ENCODE measurements at regions not wholly inside any gene's neighbourhood (a gene's known extent, or its start where the extent isn't known, plus 50 kb on each side); places are given as distances from the start of the nearest gene placed in this dataset.

GRCh38 chr15:80334521-80334920, 69.7 kb upstream of the ARNT2 start:
- no peak for ATAC-seq (replicated peaks in 1 of 2)
- H3K4me3 Mint-ChIP-seq = no peak overlapping the region
- no peak for DNase-seq
- no peak overlapping the region for H3K27ac Mint-ChIP-seq
- peaks cover 23% of the 10 kb centered on the region for H3K27me3 Mint-ChIP-seq (ENCODE audit: low read depth)
- no peaks in the 10 kb centered on the region for H3K36me3 Mint-ChIP-seq (ENCODE audit: insufficient read depth in 2 of 2)
- no peaks in the 10 kb centered on the region for H3K4me1 Mint-ChIP-seq (ENCODE audit: low read depth)
- no peaks in the 10 kb centered on the region for H3K9me3 Mint-ChIP-seq

GRCh38 chr15:80339601-80340000, 64.6 kb upstream of the ARNT2 start:
- no peak overlapping the region for H3K27ac Mint-ChIP-seq
- H3K4me3 Mint-ChIP-seq = no peak overlapping the region
- H3K9me3 Mint-ChIP-seq = no peaks in the 10 kb centered on the region
- peaks cover 35% of the 10 kb centered on the region for H3K27me3 Mint-ChIP-seq (ENCODE audit: low read depth)
- DNase-seq (no peak), ATAC-seq (replicated peaks in 1 of 2) (no peak)
- H3K36me3 Mint-ChIP-seq (ENCODE audit: insufficient read depth in 2 of 2) = no peaks in the 10 kb centered on the region
- H3K4me1 Mint-ChIP-seq (ENCODE audit: low read depth) = no peaks in the 10 kb centered on the region

- H3K27ac Mint-ChIP-seq = no peak overlapping the region
- ATAC-seq (replicated peaks in 1 of 2) (no peak), DNase-seq (no peak)
- no peak overlapping the region for H3K4me3 Mint-ChIP-seq
- no peaks in the 10 kb centered on the region for H3K4me1 Mint-ChIP-seq (ENCODE audit: low read depth)
- H3K9me3 Mint-ChIP-seq = no peaks in the 10 kb centered on the region
- H3K36me3 Mint-ChIP-seq (ENCODE audit: insufficient read depth in 2 of 2) = no peaks in the 10 kb centered on the region
- peaks cover 20% of the 10 kb centered on the region for H3K27me3 Mint-ChIP-seq (ENCODE audit: low read depth)
Measured at GRCh38 chr15:80342148-80342547, 62.0 kb upstream of the ARNT2 start.

GRCh38 chr15:80343554-80343992, 60.6 kb upstream of the ARNT2 start:
- ATAC-seq (replicated peaks in 1 of 2) = no peak
- no peak for DNase-seq
- Mint-ChIP-seq H3K27me3 (ENCODE audit: low read depth) (peaks cover 18% of the 10 kb centered on the region), H3K4me1 (ENCODE audit: low read depth) (no peaks in the 10 kb centered on the region), H3K36me3 (ENCODE audit: insufficient read depth in 2 of 2) (no peaks in the 10 kb centered on the region), H3K27ac (no peak overlapping the region), H3K4me3 (no peak overlapping the region), H3K9me3 (no peaks in the 10 kb centered on the region)

- H3K4me3 Mint-ChIP-seq = no peak overlapping the region
- H3K9me3 Mint-ChIP-seq = peaks cover 0 to 2% of the 10 kb centered on the region in 2 donors
- ATAC-seq (replicated peaks in 1 of 2) (no peak), DNase-seq (no peak)
- H3K27me3 Mint-ChIP-seq (ENCODE audit: low read depth) = peaks cover 36% of the 10 kb centered on the region
- no peaks in the 10 kb centered on the region for H3K4me1 Mint-ChIP-seq (ENCODE audit: low read depth)
- no peak overlapping the region for H3K27ac Mint-ChIP-seq
- H3K36me3 Mint-ChIP-seq (ENCODE audit: insufficient read depth in 2 of 2) = no peaks in the 10 kb centered on the region
Measured at GRCh38 chr15:80350941-80351610, 53.1 kb upstream of the ARNT2 start.

Data from activated T-cell treated with anti-CD3 and anti-CD28 coated beads, Interleukin-2, amount 50 U/mL, for 72 hours (primary cell).